ENCODE measurements at regions not wholly inside any gene's neighbourhood (a gene's known extent, or its start where the extent isn't known, plus 50 kb on each side); places are given as distances from the start of the nearest gene placed in this dataset.

- TF ChIP-seq, protein P1, sequence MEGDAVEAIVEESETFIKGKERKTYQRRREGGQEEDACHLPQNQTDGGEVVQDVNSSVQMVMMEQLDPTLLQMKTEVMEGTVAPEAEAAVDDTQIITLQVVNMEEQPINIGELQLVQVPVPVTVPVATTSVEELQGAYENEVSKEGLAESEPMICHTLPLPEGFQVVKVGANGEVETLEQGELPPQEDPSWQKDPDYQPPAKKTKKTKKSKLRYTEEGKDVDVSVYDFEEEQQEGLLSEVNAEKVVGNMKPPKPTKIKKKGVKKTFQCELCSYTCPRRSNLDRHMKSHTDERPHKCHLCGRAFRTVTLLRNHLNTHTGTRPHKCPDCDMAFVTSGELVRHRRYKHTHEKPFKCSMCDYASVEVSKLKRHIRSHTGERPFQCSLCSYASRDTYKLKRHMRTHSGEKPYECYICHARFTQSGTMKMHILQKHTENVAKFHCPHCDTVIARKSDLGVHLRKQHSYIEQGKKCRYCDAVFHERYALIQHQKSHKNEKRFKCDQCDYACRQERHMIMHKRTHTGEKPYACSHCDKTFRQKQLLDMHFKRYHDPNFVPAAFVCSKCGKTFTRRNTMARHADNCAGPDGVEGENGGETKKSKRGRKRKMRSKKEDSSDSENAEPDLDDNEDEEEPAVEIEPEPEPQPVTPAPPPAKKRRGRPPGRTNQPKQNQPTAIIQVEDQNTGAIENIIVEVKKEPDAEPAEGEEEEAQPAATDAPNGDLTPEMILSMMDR (IDR thresholded peaks at IDR 0.05) = no peak
- TF ChIP-seq POLR2A (IDR thresholded peaks at IDR 0.05) = no peak
Measured at GRCh38 chr3:24713516-24713915, 218.9 kb upstream of the THRB start.

Data from testis (tissue), 2 donors.